SK-N-SH treated with all-trans-retinoic acid at 6 μM for 48 hours (cell line): ENCODE measurements at regions not wholly inside any gene's neighbourhood (a gene's known extent, or its start where the extent isn't known, plus 50 kb on each side); places are given as distances from the start of the nearest gene placed in this dataset.

Experiments used
- BACH2 ChIP-seq: fragments of 250-450 bp; sonication (Bioruptor Pico); IDR thresholded peaks from 2 replicates; pipeline ENCODE4 v1.9.0; 2021; ENCODE audit warnings: mild to moderate bottlenecking, borderline replicate concordance
- CSDC2 ChIP-seq: fragments of 250-450 bp; sonication (Bioruptor Pico); IDR thresholded peaks from 2 replicates; pipeline ENCODE4 v1.5.0; 2020; ENCODE audit warnings: mild to moderate bottlenecking, moderate library complexity
- GLIS3 ChIP-seq: fragments of 250-450 bp; sonication (Bioruptor Pico); IDR thresholded peaks from 2 replicates; pipeline ENCODE4 v1.5.0; 2020; ENCODE audit warnings: mild to moderate bottlenecking, moderate library complexity
- TSHZ2 ChIP-seq: fragments of 250-450 bp; sonication (Bioruptor Pico); IDR thresholded peaks from 2 replicates; pipeline ENCODE4 v1.5.0; 2020; ENCODE audit warnings: mild to moderate bottlenecking, moderate library complexity
- ZNF8 ChIP-seq: fragments of 450-650 bp; formaldehyde crosslinking; IDR thresholded peaks from 2 replicates; pipeline ENCODE4 v1.5.0; 2020; ENCODE audit warnings: mild to moderate bottlenecking, moderate library complexity
- TF ChIP-seq, protein P1 (sequence below): fragments of 250-450 bp; sonication (Bioruptor Pico); IDR thresholded peaks from 2 replicates; pipeline ENCODE4 v1.8.0; 2021; ENCODE audit warnings: low read depth, mild to moderate bottlenecking, moderate library complexity, borderline replicate concordance

GRCh38 chr5:130797303-130797702 lies 367.8 kb downstream of the HINT1 start:
- TF ChIP-seq TSHZ2 (CRISPR knock-in tag) (no peak), GLIS3 (CRISPR knock-in tag) (no peak), BACH2 (CRISPR knock-in tag) (no peak), CSDC2 (CRISPR knock-in tag) (no peak), ZNF8 (CRISPR knock-in tag) (no peak)
- TF ChIP-seq, protein P1, sequence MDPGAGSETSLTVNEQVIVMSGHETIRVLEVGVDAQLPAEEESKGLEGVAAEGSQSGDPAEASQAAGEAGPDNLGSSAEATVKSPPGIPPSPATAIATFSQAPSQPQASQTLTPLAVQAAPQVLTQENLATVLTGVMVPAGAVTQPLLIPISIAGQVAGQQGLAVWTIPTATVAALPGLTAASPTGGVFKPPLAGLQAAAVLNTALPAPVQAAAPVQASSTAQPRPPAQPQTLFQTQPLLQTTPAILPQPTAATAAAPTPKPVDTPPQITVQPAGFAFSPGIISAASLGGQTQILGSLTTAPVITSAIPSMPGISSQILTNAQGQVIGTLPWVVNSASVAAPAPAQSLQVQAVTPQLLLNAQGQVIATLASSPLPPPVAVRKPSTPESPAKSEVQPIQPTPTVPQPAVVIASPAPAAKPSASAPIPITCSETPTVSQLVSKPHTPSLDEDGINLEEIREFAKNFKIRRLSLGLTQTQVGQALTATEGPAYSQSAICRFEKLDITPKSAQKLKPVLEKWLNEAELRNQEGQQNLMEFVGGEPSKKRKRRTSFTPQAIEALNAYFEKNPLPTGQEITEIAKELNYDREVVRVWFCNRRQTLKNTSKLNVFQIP: no peak
